ENCODE measurements at regions not wholly inside any gene's neighbourhood (a gene's known extent, or its start where the extent isn't known, plus 50 kb on each side); places are given as distances from the start of the nearest gene placed in this dataset.

- TF ChIP-seq THAP9 (CRISPR knock-in tag; IDR thresholded peaks at IDR 0.05; ENCODE audit: borderline replicate concordance) (peak; percentile 26; the same call in 1 of the 2 replicates), HOXA3 (CRISPR knock-in tag; IDR thresholded peaks at IDR 0.05) (peak; percentile 33; the same call in 1 of the 2 replicates), ZNF687 (CRISPR knock-in tag; IDR thresholded peaks at IDR 0.05) (peak; percentile 65), GABPB1 (CRISPR knock-in tag; IDR thresholded peaks at IDR 0.05) (peak; percentile 56), ZSCAN30 (CRISPR knock-in tag; IDR thresholded peaks at IDR 0.05) (no peak), SP1 (IDR thresholded peaks at IDR 0.05) (no peak), SP1 (CRISPR knock-in tag; IDR thresholded peaks at IDR 0.05) (no peak), MAX (IDR thresholded peaks at IDR 0.05) (0 out of 2 replicates have a peak, but pooled peaks have one; percentile 31), YY1 (IDR thresholded peaks at IDR 0.05; ENCODE audit: insufficient read depth, insufficient replicate concordance, low read depth, low read length) (peak; percentile 72), POGZ (CRISPR knock-in tag; IDR thresholded peaks at IDR 0.05) (peak; percentile 41; the same call in 1 of the 2 replicates), ZFP90 (CRISPR knock-in tag; IDR thresholded peaks at IDR 0.05; ENCODE audit: borderline replicate concordance) (no peak)
Observed at GRCh38 chrX:115952417-115953092, 218.0 kb upstream of the AGTR2 start (continued).
